ENCODE measurements at regions not wholly inside any gene's neighbourhood (a gene's known extent, or its start where the extent isn't known, plus 50 kb on each side); places are given as distances from the start of the nearest gene placed in this dataset.

DNA sequence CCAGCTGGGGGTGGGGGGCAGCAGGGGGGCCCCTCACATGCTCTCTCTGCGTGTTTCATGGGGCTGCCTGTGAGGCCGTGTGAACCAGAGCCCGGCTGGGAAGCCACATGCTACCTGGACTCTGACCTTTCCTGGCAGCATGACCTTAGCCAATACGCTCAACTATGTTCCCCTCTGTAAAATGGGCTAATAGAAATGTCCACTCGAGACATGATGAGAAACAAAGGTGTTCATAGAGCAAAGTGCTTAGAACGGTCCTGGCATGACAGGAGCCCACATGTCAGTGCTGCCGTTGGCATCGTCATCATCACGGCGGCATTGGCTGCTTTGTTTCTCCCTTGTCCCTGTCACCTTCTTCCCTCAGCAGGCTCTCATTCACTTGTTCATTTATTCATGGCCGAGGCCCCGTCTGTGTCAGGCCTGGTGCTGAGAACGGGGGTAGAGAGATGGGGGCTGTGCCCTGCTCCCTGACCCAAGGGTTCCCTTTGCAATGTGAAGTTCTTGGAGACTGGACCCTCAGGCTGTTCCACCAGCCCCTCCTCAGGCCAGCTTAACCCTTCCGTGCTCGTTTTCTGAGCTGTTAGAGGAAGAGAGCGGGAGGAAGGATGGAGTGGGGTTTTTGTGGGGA lies 291.4 kb downstream of the SEC14L1 start:
- peaks cover 82% of the 10 kb centered on the region for H3K4me1 ChIP-seq (ENCODE audit: control insufficient read depth, insufficient read depth, low read length, poor library complexity, severe bottlenecking)
- no peaks in the 10 kb centered on the region for H3K9me3 ChIP-seq (ENCODE audit: control insufficient read depth, low read length)
- no peaks in the 10 kb centered on the region for H3K36me3 ChIP-seq (ENCODE audit: control insufficient read depth, insufficient read depth, low read length)
- peak overlapping the region; percentile 95 for H3K27ac ChIP-seq (ENCODE audit: insufficient read depth, low read length, poor library complexity, severe bottlenecking)
- no peaks in the 10 kb centered on the region for H3K27me3 ChIP-seq (replicated peaks; ENCODE audit: control insufficient read depth, insufficient read depth, low read length, poor library complexity, severe bottlenecking)
- peak overlapping the region; percentile 42 for H3K4me3 ChIP-seq (ENCODE audit: insufficient read depth, low read depth, low read length, poor library complexity, severe bottlenecking)
- DNase-seq = no peak

GRCh38 chr17:77432742-77433141 lies 292.0 kb downstream of the SEC14L1 start:
- peak overlapping the region; percentile 95 for H3K27ac ChIP-seq (ENCODE audit: insufficient read depth, low read length, poor library complexity, severe bottlenecking)
- H3K4me1 ChIP-seq (ENCODE audit: control insufficient read depth, insufficient read depth, low read length, poor library complexity, severe bottlenecking) = peaks cover 86% of the 10 kb centered on the region
- peak overlapping the region; percentile 42 for H3K4me3 ChIP-seq (ENCODE audit: insufficient read depth, low read depth, low read length, poor library complexity, severe bottlenecking)
- H3K36me3 ChIP-seq (ENCODE audit: control insufficient read depth, insufficient read depth, low read length) = no peaks in the 10 kb centered on the region
- DNase-seq = no peak
- no peaks in the 10 kb centered on the region for H3K9me3 ChIP-seq (ENCODE audit: control insufficient read depth, low read length)
- no peaks in the 10 kb centered on the region for H3K27me3 ChIP-seq (replicated peaks; ENCODE audit: control insufficient read depth, insufficient read depth, low read length, poor library complexity, severe bottlenecking)

DNA sequence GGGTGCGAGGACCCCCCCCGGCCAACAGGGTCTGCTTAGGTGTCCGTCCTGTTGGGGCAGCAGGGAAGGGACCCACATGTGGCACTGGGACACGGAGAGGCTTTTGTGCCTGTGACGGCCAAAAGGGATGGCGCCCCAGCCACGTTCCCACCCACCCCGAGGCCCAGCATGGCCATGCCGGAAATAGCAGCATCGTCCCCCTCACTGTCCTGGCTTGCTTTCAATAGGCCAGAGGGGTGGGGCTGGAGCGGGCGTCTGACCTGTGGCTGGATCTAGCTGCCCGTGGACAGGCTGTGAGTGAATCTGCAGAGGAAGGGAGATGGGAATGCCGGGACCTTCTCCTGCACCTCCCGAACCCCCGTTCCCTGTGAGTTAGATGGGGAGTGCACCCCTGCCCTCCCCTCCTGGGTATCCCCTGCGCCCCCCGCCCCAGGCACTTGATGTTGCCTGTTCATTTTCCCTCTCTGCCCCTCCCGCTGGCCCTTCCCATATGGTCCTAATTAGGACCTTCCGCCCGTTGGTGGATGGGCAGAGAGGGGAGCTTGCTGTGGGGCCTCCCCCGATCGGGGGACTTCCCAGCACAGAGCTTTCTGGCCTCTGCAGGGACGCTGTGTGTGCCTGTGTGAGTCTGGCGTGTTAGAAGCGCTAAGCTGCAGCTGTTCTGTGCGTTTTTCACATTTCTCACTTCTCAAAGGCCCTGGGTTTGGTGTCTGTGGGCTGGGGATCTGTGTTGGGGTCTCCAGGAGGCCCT lies 292.8 kb downstream of the SEC14L1 start:
- peaks cover 88% of the 10 kb centered on the region for H3K4me1 ChIP-seq (ENCODE audit: control insufficient read depth, insufficient read depth, low read length, poor library complexity, severe bottlenecking)
- no peaks in the 10 kb centered on the region for H3K9me3 ChIP-seq (ENCODE audit: control insufficient read depth, low read length)
- peak overlapping the region; percentile 95 for H3K27ac ChIP-seq (ENCODE audit: insufficient read depth, low read length, poor library complexity, severe bottlenecking)
- peak overlapping the region; percentile 42 for H3K4me3 ChIP-seq (ENCODE audit: insufficient read depth, low read depth, low read length, poor library complexity, severe bottlenecking)
- no peaks in the 10 kb centered on the region for H3K27me3 ChIP-seq (replicated peaks; ENCODE audit: control insufficient read depth, insufficient read depth, low read length, poor library complexity, severe bottlenecking)
- no peaks in the 10 kb centered on the region for H3K36me3 ChIP-seq (ENCODE audit: control insufficient read depth, insufficient read depth, low read length)
- DNase-seq = no peak

DNA sequence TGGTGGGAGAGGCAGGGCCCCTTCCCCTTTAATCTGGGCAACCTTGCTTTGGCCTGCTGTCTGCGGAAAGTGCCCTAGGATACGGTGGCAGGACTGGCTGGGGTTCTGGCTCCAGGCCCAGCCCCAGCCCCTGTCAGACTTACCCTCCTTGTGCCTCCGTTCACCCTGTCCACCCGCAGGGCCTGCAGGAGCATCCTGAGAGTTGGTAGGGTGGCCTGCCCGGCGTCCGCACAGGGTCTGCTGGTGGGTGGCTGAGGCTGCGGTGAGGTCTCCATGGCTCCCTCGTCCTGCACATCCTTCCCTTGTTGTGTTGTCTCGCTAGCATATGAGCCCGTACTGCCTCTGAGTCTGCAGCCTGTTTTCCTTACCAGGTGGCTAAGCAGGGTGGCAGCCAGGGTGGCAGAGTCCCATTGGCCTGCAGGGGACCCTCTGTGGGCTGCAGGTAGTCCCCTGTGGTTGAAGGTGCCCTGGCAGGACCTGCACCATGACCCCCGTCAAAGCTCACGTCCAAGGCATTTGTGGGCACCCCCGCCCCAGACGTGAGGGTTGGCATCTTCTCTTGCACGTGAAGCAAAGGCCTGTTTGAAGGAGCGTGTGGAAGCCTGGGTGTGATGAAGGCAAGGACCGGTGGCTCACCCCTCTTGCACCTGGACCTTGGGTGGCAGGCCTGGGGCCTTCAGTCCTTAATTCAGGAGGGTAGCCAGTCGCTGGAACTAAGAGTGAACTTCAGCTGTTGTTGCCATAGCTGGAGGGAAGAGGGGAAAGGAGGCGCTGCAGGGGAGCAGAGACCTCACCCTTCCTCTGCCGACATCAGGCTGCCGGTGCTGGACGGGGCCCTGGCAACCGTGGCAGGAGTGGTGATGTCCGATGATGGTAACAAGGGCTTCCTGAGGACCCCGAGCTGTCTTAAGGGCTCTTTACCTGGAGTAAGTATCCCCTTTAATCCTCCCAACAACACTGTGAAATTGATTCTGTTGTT lies 293.7 kb downstream of the SEC14L1 start:
- Histone ChIP-seq H3K4me1 (ENCODE audit: control insufficient read depth, insufficient read depth, low read length, poor library complexity, severe bottlenecking) (peaks cover 88% of the 10 kb centered on the region), H3K27me3 (replicated peaks; ENCODE audit: control insufficient read depth, insufficient read depth, low read length, poor library complexity, severe bottlenecking) (no peaks in the 10 kb centered on the region), H3K36me3 (ENCODE audit: control insufficient read depth, insufficient read depth, low read length) (no peaks in the 10 kb centered on the region), H3K27ac (ENCODE audit: insufficient read depth, low read length, poor library complexity, severe bottlenecking) (peak overlapping the region; percentile 95), H3K4me3 (ENCODE audit: insufficient read depth, low read depth, low read length, poor library complexity, severe bottlenecking) (peak overlapping the region; percentile 42), H3K9me3 (ENCODE audit: control insufficient read depth, low read length) (no peaks in the 10 kb centered on the region)
- DNase-seq = no peak

GRCh38 chr17:77435272-77436057 lies 294.7 kb downstream of the SEC14L1 start:
- DNase-seq = no peak
- H3K36me3 ChIP-seq (ENCODE audit: control insufficient read depth, insufficient read depth, low read length) = no peaks in the 10 kb centered on the region
- no peaks in the 10 kb centered on the region for H3K27me3 ChIP-seq (replicated peaks; ENCODE audit: control insufficient read depth, insufficient read depth, low read length, poor library complexity, severe bottlenecking)

GRCh38 chr17:77436058-77436442 lies 295.3 kb downstream of the SEC14L1 start:
- DNase-seq = no peak
- Histone ChIP-seq H3K27ac (ENCODE audit: insufficient read depth, low read length, poor library complexity, severe bottlenecking) (peak overlapping the region; percentile 95), H3K4me3 (ENCODE audit: insufficient read depth, low read depth, low read length, poor library complexity, severe bottlenecking) (peak overlapping the region; percentile 42), H3K9me3 (ENCODE audit: control insufficient read depth, low read length) (no peaks in the 10 kb centered on the region), H3K27me3 (replicated peaks; ENCODE audit: control insufficient read depth, insufficient read depth, low read length, poor library complexity, severe bottlenecking) (no peaks in the 10 kb centered on the region), H3K36me3 (ENCODE audit: control insufficient read depth, insufficient read depth, low read length) (no peaks in the 10 kb centered on the region), H3K4me1 (ENCODE audit: control insufficient read depth, insufficient read depth, low read length, poor library complexity, severe bottlenecking) (peaks cover 93% of the 10 kb centered on the region)

More at GRCh38 chr17:77435272-77436057, 294.7 kb downstream of the SEC14L1 start:
- Histone ChIP-seq H3K4me1 (ENCODE audit: control insufficient read depth, insufficient read depth, low read length, poor library complexity, severe bottlenecking) (peaks cover 88% of the 10 kb centered on the region), H3K27ac (ENCODE audit: insufficient read depth, low read length, poor library complexity, severe bottlenecking) (peak overlapping the region; percentile 95), H3K4me3 (ENCODE audit: insufficient read depth, low read depth, low read length, poor library complexity, severe bottlenecking) (peak overlapping the region; percentile 42), H3K9me3 (ENCODE audit: control insufficient read depth, low read length) (no peaks in the 10 kb centered on the region)

GRCh38 chr17:77436481-77436880 lies 295.7 kb downstream of the SEC14L1 start:
- Histone ChIP-seq H3K4me3 (ENCODE audit: insufficient read depth, low read depth, low read length, poor library complexity, severe bottlenecking) (peak overlapping the region; percentile 31), H3K9me3 (ENCODE audit: control insufficient read depth, low read length) (no peaks in the 10 kb centered on the region), H3K36me3 (ENCODE audit: control insufficient read depth, insufficient read depth, low read length) (no peaks in the 10 kb centered on the region), H3K27ac (ENCODE audit: insufficient read depth, low read length, poor library complexity, severe bottlenecking) (peak overlapping the region; percentile 95), H3K27me3 (replicated peaks; ENCODE audit: control insufficient read depth, insufficient read depth, low read length, poor library complexity, severe bottlenecking) (no peaks in the 10 kb centered on the region), H3K4me1 (ENCODE audit: control insufficient read depth, insufficient read depth, low read length, poor library complexity, severe bottlenecking) (peaks cover 96% of the 10 kb centered on the region)
- DNase-seq = no peak

DNA sequence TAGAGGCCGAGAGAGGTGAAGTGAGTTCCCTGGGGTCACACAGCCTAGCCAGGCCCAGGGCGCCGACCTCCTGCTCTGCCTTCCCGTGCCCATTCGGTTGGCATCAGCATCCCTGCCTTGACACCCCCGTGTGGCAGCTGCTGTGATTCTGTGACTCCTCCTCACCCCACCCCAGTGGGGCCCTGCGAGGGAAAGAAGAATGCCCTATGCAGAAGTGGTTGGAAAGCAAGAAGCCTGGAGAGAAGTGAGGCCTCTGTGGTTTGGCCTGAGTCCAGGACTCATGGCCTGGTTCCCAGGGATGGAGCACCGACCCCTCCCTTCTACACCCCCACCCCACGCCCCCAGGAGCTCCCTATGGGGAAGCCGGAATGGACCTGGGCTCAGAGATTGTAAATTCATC lies 296.2 kb downstream of the SEC14L1 start:
- no peaks in the 10 kb centered on the region for H3K36me3 ChIP-seq (ENCODE audit: control insufficient read depth, insufficient read depth, low read length)
- H3K9me3 ChIP-seq (ENCODE audit: control insufficient read depth, low read length) = no peaks in the 10 kb centered on the region
- H3K27me3 ChIP-seq (replicated peaks; ENCODE audit: control insufficient read depth, insufficient read depth, low read length, poor library complexity, severe bottlenecking) = no peaks in the 10 kb centered on the region
- H3K4me3 ChIP-seq (ENCODE audit: insufficient read depth, low read depth, low read length, poor library complexity, severe bottlenecking) = peak overlapping the region; percentile 31
- no peak for DNase-seq
- H3K27ac ChIP-seq (ENCODE audit: insufficient read depth, low read length, poor library complexity, severe bottlenecking) = peak overlapping the region; percentile 95
- H3K4me1 ChIP-seq (ENCODE audit: control insufficient read depth, insufficient read depth, low read length, poor library complexity, severe bottlenecking) = peaks cover 97% of the 10 kb centered on the region

DNA sequence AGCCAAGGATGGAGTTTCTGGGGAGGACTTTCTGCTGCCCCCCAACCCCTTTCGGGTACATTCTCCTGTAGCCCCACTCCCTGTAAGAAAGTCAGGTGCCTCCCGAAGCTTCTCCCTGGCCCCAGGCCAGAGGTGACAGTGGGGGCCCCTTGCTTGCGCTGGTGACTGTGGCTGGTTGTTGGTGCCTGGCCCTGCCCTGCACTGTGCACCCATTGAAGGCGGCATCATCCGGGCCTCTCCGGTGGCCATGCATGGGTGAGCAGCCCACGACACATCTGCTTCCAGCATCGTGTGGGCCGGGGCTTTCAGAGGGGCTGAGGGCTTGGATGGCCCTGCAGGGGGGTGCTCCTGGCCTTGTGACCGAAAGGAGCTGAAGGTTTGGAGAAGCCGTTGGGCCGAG lies 297.0 kb downstream of the SEC14L1 start:
- H3K27ac ChIP-seq (ENCODE audit: insufficient read depth, low read length, poor library complexity, severe bottlenecking) = peak overlapping the region; percentile 95
- H3K36me3 ChIP-seq (ENCODE audit: control insufficient read depth, insufficient read depth, low read length) = no peaks in the 10 kb centered on the region
- H3K4me3 ChIP-seq (ENCODE audit: insufficient read depth, low read depth, low read length, poor library complexity, severe bottlenecking) = peak overlapping the region; percentile 5
- peaks cover 98% of the 10 kb centered on the region for H3K4me1 ChIP-seq (ENCODE audit: control insufficient read depth, insufficient read depth, low read length, poor library complexity, severe bottlenecking)
- no peaks in the 10 kb centered on the region for H3K9me3 ChIP-seq (ENCODE audit: control insufficient read depth, low read length)
- H3K27me3 ChIP-seq (replicated peaks; ENCODE audit: control insufficient read depth, insufficient read depth, low read length, poor library complexity, severe bottlenecking) = no peaks in the 10 kb centered on the region
- DNase-seq = no peak

All from effector memory CD4-positive, alpha-beta T cell (primary cell).